Stimulated activated CD8-positive, alpha-beta memory T cell treated with anti-CD3 and anti-CD28 coated beads, Interleukin-15, amount 100 ng/mL, for 4 hours (primary cell): ENCODE measurements at regions not wholly inside any gene's neighbourhood (a gene's known extent, or its start where the extent isn't known, plus 50 kb on each side); places are given as distances from the start of the nearest gene placed in this dataset.
"Not testable (repeated sequence)": the region's sequence is repeated elsewhere in the genome, so short reads cannot be mapped to it uniquely, and the experiment has no call there.

Source experiments
- DNase-seq, 2 donors: peaks; one replicate each; pipeline ENCODE4 v3.0.0-alpha.2; 2020; ENCODE audit warnings: low read depth in 2 of 2

DNA sequence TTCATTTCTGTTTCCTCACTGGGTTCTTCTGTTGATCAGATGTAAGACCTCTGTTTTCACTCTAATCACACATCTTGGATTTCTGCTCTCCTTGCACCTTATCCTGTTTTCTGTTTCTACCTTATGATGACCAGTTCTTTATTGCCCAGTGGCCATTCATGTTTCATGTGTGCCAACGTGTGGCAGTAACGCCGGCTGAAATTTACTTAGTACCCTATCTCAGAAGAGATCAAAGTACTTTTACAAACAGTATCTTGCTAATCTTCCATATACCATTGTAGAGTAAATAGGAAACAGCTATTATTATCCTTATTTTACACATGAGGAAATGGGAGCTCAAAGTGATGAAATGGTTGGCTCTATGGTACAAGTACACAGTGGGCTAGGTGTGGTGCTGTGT is 74.0 kb downstream of the GATA3 start:
- DNase-seq = no peak

- no peak for DNase-seq
Measured at GRCh38 chr10:8129438-8129837, 75.0 kb downstream of the GATA3 start.

GRCh38 chr10:8130973-8131911 is 76.8 kb downstream of the GATA3 start:
- peak in 1 of 2 donors; percentile 15 for DNase-seq

- no peak for DNase-seq
Measured at GRCh38 chr10:8133146-8133545, 78.7 kb downstream of the GATA3 start.

DNA sequence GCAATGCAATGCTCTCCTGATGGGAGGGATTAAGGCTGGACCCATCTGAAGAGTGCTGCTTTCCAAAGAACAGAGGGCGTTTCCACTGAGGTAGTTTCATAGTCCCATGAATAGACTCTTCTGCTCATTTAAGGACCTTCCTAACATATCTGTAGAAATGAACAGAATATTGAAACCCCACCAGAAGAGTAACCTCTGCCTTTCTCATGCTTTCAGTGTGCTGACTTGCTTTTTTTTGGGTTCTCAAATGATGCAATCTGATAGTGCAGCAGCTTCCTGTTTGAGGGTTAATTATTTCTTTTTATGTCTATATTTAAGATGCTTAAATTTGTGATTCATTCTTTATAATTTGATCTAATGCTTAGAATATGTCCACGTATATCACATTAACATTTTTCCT is 82.2 kb downstream of the GATA3 start:
- no peak for DNase-seq

GRCh38 chr10:8137272-8137681 is 82.8 kb downstream of the GATA3 start:
- DNase-seq = no peak

DNA sequence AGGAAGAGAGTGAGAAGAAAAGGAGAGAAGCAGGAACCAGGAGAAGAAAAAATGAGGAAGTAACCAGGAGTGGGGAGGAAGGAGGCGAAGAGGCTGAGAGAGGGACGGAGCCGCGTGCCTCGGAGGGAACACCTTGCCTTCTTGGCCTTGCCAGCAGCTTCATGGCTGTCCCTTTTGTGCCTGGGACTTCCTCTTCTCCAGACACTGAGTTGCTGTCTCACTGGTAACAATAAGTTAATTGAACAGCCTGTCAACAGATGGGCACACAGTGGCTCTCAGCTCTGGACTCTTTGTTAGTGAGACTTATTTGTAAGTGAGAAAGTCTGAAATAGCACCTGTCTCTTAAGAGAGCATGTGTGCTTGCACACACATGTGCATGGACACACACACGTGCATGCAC is 83.2 kb downstream of the GATA3 start:
- no peak for DNase-seq

- no peak for DNase-seq
Measured at GRCh38 chr10:8138471-8138870, 84.0 kb downstream of the GATA3 start.

DNA sequence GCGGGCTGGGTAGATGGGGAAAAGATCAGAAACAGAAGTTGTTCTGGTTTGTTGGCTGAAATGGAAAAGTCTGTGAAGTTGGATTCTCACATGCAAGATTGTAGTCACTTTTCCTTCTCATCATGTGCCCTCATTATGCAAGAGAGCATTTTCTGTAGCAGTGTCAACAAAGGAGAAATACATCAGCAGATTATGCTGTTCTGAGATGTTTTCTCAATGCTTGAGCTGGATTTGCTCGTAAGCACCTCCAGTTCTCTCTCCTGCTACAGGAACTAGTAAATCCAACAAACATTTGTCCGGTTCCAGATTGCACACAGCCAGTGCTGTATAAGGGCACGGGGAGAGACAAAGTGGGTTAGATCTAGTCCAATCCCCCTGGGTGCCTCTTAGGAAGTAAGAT is 90.0 kb downstream of the GATA3 start:
- DNase-seq = no peak

DNA sequence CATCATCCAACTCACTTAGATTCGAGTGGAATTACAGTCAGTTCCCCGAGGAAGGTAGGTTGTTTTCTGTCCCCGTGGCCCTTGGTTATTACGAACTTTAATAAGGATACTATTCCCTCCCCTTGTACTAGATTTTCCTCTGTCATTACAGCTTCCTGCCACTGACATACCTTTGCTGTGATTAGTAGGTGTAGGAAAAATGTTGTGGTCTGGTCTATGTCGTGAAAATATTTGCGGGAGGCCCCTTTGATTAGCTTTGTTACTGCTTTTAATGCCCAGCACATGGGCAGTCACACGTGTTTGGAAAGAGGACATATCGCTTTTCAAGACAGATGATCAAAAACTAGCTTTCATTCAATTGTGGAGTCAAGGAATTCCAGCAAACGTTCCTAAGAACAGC is 92.2 kb downstream of the GATA3 start:
- no peak for DNase-seq

DNA sequence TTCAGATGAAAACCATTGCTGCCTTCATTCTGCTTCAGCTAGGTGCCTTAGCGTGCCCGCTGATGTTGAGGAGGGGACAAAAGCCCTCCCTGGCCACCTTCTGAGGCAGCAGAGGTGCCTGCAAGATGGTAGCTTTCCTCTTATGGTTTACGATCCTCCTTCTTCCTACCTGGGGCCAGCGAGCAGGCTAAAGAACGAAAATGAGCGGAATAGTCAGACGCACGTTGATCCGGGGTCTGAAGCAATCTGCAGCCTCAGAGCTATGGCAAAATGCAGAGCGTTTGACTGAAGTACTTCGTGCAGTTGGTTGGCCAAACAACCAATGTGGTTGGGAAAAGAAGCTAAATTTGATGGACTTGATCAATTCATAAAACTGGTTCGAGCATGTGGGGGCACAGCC is 95.5 kb downstream of the GATA3 start:
- DNase-seq = no peak

DNA sequence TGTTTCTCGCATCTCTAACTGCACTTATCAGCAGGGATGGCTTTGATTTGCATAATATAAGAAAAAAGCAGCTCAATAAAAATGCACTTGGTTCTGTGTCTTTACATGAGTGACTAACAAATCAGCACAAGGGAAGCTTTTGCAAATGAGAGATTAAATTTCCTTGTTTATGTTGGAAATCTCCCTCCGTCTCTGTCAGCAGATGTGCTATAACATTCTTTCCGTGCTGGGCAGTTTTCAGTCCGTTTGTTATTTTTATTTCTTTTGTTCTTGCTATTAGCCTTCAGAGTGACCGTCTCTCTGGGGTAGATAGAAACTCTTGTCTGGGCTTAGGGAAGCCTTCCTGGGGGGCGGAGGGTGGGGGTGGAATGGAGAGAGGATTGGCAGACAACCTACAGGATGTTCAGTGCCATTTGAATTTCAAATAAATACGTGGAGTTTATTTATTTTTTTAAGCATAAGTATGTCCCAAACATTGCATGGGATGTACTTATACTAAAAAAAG is 96.0 kb downstream of the GATA3 start:
- DNase-seq = no peak

DNA sequence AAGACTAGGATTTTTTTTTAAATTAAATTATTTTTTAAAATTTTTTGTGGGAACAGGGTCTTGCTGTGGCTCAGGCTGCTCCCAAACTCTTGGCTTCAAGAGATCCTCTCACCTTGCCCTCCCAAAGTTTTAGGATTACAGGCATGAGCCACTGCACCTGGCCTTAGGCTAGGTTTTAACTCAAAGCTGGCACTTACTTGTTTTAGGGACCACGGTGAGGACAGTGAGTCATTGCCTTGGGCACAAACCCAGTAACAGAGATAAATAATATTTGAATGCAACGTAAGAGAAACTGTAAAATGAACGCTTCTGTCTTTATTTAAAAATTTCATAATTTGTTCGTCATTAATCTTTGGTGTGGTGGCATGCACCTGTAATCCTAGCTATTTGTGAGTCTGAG is 96.6 kb downstream of the GATA3 start:
- DNase-seq = no peak

GRCh38 chr10:8156918-8157317 is 102.4 kb downstream of the GATA3 start:
- DNase-seq = no peak

DNA sequence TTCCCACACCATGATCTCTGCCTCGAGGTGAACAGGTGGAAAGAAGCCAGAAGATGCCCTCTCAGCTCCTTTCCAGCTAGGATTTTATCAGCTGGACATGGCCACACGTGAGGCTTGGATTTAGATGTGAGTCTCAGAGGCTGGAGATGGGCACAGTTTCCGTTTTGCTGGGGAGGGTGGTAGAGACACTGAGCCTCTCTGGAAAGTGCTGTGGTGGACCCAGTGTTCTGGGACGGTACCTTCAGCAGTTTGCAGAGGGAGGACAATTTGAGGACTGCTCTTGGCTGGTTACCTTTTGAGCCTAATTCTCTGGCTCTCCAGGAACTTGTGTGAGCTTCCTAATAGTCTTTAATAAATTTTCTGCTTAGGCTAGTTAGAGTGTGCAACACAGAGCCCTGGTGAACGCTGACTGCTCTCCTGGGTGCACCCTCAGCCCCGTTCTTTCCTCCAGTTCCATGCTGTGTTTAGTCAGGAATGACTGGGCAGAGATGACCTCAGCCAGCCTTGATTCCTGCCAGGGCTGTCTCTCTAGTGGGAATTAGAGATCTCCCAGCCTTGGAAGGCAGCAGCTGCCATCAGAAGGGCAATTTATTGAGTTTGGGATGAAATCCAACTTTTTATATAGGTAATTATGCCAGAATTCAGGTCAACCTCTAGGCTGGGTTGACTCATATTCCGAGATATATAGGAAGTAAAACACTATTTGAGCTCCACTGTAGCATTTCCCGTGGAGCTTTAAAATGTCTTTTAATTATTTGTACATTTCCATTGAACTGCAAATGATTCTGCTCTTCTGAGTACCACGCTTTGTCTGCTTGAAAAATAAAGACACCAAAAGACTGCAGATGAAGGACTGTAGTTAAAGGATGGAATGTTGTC is 103.9 kb downstream of the GATA3 start:
- DNase-seq = no peak

GRCh38 chr10:8159341-8160165 is 105.1 kb downstream of the GATA3 start:
- no peak for DNase-seq

GRCh38 chr10:8163824-8164223 is 109.3 kb downstream of the GATA3 start:
- no peak for DNase-seq

DNA sequence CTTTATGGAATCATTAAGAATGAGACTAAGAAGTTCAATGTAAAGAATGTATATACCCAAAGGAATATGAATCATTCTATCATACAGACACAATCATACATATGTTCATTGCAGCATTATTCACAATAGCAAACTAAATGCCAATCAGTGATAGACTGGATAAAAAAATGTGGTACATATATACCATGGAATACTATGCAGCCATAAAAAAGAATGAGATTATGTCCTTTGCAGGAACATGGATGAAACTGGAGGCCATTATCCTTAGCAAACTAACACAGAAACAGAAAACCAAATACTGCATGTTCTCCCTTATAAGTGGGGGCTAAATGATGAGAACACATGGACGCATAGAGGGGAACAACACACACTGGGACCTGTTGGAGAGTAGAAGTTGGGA is 110.2 kb downstream of the GATA3 start:
- DNase-seq = not testable (repeated sequence)

GRCh38 chr10:8168836-8169235 is 114.3 kb downstream of the GATA3 start:
- no peak for DNase-seq

DNA sequence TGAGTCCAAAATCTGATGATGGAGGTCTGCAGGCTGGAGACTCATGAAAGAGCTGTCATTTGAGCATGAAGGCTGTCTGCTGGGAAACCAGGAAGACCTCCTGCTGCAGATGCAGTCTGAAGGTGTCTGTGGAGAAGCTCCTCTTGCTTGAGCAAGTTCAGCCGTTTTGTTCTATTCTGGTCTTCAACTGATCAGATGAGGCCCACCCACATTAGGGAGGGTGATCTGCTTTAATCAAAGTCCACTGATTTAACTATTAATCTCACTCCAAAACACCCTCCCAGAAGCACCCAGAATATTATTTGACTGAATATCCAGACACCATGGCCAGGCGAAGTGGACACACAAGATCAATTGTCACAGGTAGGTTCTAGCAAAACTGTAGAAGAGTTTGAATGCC is 116.5 kb downstream of the GATA3 start:
- no peak for DNase-seq

- DNase-seq = no peak
Measured at GRCh38 chr10:8172604-8173003, 118.1 kb downstream of the GATA3 start.
